OCI-LY3 (cell line): ENCODE measurements at regions not wholly inside any gene's neighbourhood (a gene's known extent, or its start where the extent isn't known, plus 50 kb on each side); places are given as distances from the start of the nearest gene placed in this dataset.
A peak's percentile ranks its signal among the peaks of the same experiment; 100 is the strongest.

ENCODE experiments used
- H2AFZ ChIP-seq: fragments of 200-600, 300-600 bp; shearing (Covaris generic); 2 replicates; pipeline ENCODE4 v1.6.0; 2014; ENCODE audit warnings: antibody characterized with exemption, low read depth, low read length
- H3K27ac ChIP-seq: fragments of 200-600, 300-600 bp; sonication (generic); 2 replicates; pipeline ENCODE4 v1.5.1; 2014; ENCODE audit warnings: mild to moderate bottlenecking, low read length, moderate library complexity, mixed read lengths
- H3K27me3 ChIP-seq: fragments of 200-600, 300-600 bp; sonication (generic); 2 replicates; pipeline ENCODE4 v1.6.1; 2014; ENCODE audit warnings: low read depth, low read length, mixed read lengths
- H3K36me3 ChIP-seq: fragments of 200-600, 300-600 bp; sonication (generic); replicated peaks from 2 replicates; pipeline ENCODE3; 2014; ENCODE audit warnings: low read depth, low read length, mixed read lengths
- H3K4me1 ChIP-seq: fragments of 300-600, 200-600 bp; sonication (generic); 2 replicates; pipeline ENCODE4 v1.6.1; 2014; ENCODE audit warnings: low read length, mixed read lengths
- H3K4me2 ChIP-seq: fragments of 200-600, 300-600 bp; sonication (generic); 2 replicates; pipeline ENCODE4 v1.6.1; 2014; ENCODE audit warnings: low read length, mixed read lengths
- H3K4me3 ChIP-seq: fragments of 300-600, 200-600 bp; sonication (generic); 2 replicates; pipeline ENCODE4 v1.5.1; 2014; ENCODE audit warnings: antibody characterized with exemption, mild to moderate bottlenecking, low read length, moderate library complexity
- H3K79me2 ChIP-seq: fragments of 300-600, 200-600 bp; shearing (Covaris generic); 2 replicates; pipeline ENCODE4 v1.6.1; 2014; ENCODE audit warnings: mild to moderate bottlenecking, low read length, mixed read lengths
- H3K9ac ChIP-seq: fragments of 300-600, 200-600 bp; shearing (Covaris generic); 2 replicates; pipeline ENCODE4 v1.6.0; 2014; ENCODE audit warnings: mild to moderate bottlenecking, low read length, moderate library complexity
- H3K9me3 ChIP-seq: fragments of 200-600, 300-600 bp; shearing (Covaris generic); 2 replicates; pipeline ENCODE4 v1.6.1; 2014; ENCODE audit warnings: low read length, mixed read lengths; ENCODE audit not compliant: insufficient read depth
- H4K20me1 ChIP-seq: fragments of 200-600, 300-600 bp; sonication (generic); 2 replicates; pipeline ENCODE4 v1.6.1; 2016; ENCODE audit warnings: low read length, mixed read lengths; ENCODE audit not compliant: insufficient read depth
- CTCF ChIP-seq: fragments of 200-600, 300-600 bp; sonication (generic); IDR thresholded peaks from 2 replicates; pipeline ENCODE4 v1.5.1; 2014; ENCODE audit warnings: antibody characterized with exemption, low read length, low read depth
- EZH2phosphoT487 ChIP-seq: fragments of 200-600 bp; shearing (Covaris generic); IDR thresholded peaks from 2 replicates; pipeline ENCODE4 v1.6.1; 2018; ENCODE audit warnings: antibody characterized with exemption, mixed run types, low read depth

DNA sequence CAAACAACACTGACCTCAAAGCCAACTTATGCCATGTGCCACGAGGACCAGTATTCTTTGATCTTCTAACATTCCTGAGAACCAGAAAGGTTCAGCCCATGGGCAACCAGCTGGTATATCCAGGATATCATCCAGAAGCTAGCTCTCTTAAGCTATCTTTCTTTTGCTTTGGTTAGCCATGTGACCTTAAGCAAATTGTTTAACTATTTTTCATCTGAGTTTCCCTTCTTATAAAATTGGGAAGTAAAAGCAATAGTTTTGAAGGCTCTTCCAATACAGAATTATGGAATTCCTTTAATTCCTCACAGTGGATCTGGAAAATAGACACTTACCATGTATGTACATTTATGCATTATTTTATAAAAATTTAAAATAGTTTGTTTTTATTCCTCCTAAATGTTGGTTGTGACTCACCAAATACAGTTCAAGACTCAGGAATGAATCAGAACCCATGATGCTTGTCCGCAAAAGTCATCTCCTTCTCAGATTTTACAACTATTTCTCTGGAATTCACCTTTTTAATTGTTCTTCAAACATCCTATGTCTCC lies 435.7 kb downstream of the ZEB2 start:
- H3K9ac ChIP-seq, result no peak overlapping the region
- no peaks in the 10 kb centered on the region for H3K9me3 ChIP-seq
- no peak overlapping the region for H3K4me2 ChIP-seq
- no peaks in the 10 kb centered on the region for H4K20me1 ChIP-seq
- no peaks in the 10 kb centered on the region for H3K79me2 ChIP-seq
- H3K4me1 ChIP-seq, result peaks cover 23% of the 10 kb centered on the region
- H3K27me3 ChIP-seq, result no peaks in the 10 kb centered on the region
- H3K4me3 ChIP-seq, result no peak overlapping the region
- H3K36me3 ChIP-seq, result peaks cover 4% of the 10 kb centered on the region
- no peak overlapping the region for H2AFZ ChIP-seq
- no peak for TF ChIP-seq CTCF
- TF ChIP-seq EZH2phosphoT487, result no peak
- H3K27ac ChIP-seq, result no peak overlapping the region

DNA sequence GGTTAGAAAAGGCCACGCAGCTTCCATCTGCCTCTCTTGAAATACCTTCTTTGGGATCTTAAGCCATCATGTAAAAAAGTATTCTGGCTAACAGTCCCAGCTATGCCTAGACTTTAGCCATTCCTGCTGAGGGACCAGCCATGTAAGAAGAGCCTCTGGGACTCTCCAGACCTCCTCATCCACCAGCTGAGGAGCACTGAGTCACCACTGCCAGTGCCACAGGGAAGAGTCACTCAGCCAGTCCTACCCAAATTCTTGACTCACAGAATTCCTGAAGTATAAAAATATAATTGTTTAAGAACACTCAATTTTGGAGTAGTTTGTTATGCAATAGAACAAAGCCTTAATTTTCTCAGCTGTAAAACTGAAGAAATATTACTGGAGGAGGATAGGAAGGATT lies 436.7 kb downstream of the ZEB2 start:
- no peak overlapping the region for H3K4me2 ChIP-seq
- H3K27ac ChIP-seq, result no peak overlapping the region
- peaks cover 23% of the 10 kb centered on the region for H3K4me1 ChIP-seq
- no peaks in the 10 kb centered on the region for H3K27me3 ChIP-seq
- no peak overlapping the region for H3K4me3 ChIP-seq
- no peak overlapping the region for H2AFZ ChIP-seq
- TF ChIP-seq EZH2phosphoT487 (no peak), CTCF (no peak)
- no peaks in the 10 kb centered on the region for H4K20me1 ChIP-seq
- peaks cover 4% of the 10 kb centered on the region for H3K36me3 ChIP-seq
- H3K9me3 ChIP-seq, result no peaks in the 10 kb centered on the region
- H3K9ac ChIP-seq, result no peak overlapping the region
- no peaks in the 10 kb centered on the region for H3K79me2 ChIP-seq

DNA sequence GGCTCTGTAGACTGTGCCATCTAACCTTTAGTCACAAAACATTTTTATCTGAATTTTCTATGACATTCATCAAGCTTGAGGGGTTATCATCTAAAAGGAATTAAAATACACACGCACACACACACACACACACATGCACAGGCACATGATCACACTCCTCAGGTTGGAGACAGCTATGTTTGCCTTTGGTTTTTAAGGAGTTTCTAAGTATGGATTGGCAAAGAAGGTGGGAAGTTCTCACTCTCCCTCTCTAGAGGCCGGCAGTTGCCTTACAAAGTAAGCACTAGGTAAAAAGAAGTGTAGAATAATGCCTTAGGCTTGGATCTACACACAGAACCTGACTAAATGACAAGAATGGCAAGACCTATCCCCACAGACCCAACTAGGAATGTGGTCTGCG lies 437.1 kb downstream of the ZEB2 start:
- H3K79me2 ChIP-seq, result no peaks in the 10 kb centered on the region
- no peak overlapping the region for H3K9ac ChIP-seq

DNA sequence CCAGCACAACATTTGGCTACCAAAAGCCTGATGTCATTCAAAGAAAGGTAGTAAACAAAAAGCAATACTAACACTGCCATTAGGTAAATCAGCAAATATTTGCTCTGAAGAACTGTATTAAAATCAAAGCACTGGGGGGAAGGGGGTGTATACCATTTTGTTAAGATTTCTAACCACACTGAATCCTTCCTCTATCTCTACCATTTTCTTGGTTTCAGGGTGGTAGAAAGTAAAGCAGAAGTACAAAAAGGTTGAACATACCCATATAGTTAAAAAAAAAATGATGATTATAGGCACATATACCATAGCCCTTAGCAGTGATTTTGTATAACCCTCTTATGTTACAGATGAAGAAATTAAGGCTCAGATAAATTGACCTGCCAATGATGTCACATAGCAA lies 437.6 kb downstream of the ZEB2 start:
- Histone ChIP-seq H4K20me1 (no peaks in the 10 kb centered on the region), H3K27me3 (no peaks in the 10 kb centered on the region), H3K9ac (no peak overlapping the region), H2AFZ (no peak overlapping the region), H3K4me3 (no peak overlapping the region), H3K9me3 (no peaks in the 10 kb centered on the region), H3K4me1 (peaks cover 22% of the 10 kb centered on the region), H3K4me2 (peak overlapping the region; percentile 30), H3K27ac (0 out of 2 replicates have a peak overlapping the region, but pooled peaks have one; percentile 2), H3K36me3 (peaks cover 4% of the 10 kb centered on the region), H3K79me2 (no peaks in the 10 kb centered on the region)
- no peak for TF ChIP-seq EZH2phosphoT487
- no peak for TF ChIP-seq CTCF

More for the DNA sequence above, 437.1 kb downstream of the ZEB2 start:
- H3K36me3 ChIP-seq, result peaks cover 4% of the 10 kb centered on the region
- H3K27me3 ChIP-seq, result no peaks in the 10 kb centered on the region
- no peak for TF ChIP-seq EZH2phosphoT487
- no peak for TF ChIP-seq CTCF
- H4K20me1 ChIP-seq, result no peaks in the 10 kb centered on the region
- H3K4me3 ChIP-seq, result no peak overlapping the region
- no peak overlapping the region for H2AFZ ChIP-seq
- 0 out of 2 replicates have a peak overlapping the region, but pooled peaks have one; percentile 2 for H3K27ac ChIP-seq
- peaks cover 23% of the 10 kb centered on the region for H3K4me1 ChIP-seq
- no peaks in the 10 kb centered on the region for H3K9me3 ChIP-seq
- peak overlapping the region; percentile 30 for H3K4me2 ChIP-seq
